IPS DF 6.9 (cell line): ENCODE measurements at regions not wholly inside any gene's neighbourhood (a gene's known extent, or its start where the extent isn't known, plus 50 kb on each side); places are given as distances from the start of the nearest gene placed in this dataset.
"Not testable (repeated sequence)": the region's sequence is repeated elsewhere in the genome, so short reads cannot be mapped to it uniquely, and the experiment has no call there.

Experiments
- DNase-seq: peaks from one replicate; pipeline ENCODE4 v3.0.0-alpha.2; 2013; ENCODE audit warnings: low read depth, low spot score
- H3K27ac ChIP-seq: one replicate; pipeline ENCODE4 v1.5.1; 2013; ENCODE audit warnings: low read length, control low read depth
- H3K27me3 ChIP-seq: 2 replicates; pipeline ENCODE4 v1.6.1; 2013; ENCODE audit warnings: mild to moderate bottlenecking, low read length; ENCODE audit not compliant: control insufficient read depth, insufficient read depth
- H3K36me3 ChIP-seq: 2 replicates; pipeline ENCODE4 v1.6.1; 2013; ENCODE audit warnings: low read length; ENCODE audit not compliant: control insufficient read depth, insufficient read depth
- H3K4me1 ChIP-seq: 2 replicates; pipeline ENCODE4 v1.6.1; 2013; ENCODE audit warnings: low read length; ENCODE audit not compliant: control insufficient read depth, insufficient read depth
- H3K4me3 ChIP-seq: 2 replicates; pipeline ENCODE4 v1.5.1; 2013; ENCODE audit warnings: mild to moderate bottlenecking, low read length
- H3K9me3 ChIP-seq: 2 replicates; pipeline ENCODE4 v1.6.1; 2013; ENCODE audit warnings: low read length, inconsistent platforms; ENCODE audit not compliant: control insufficient read depth, insufficient read depth
- WGBS: extraction: QIAGEN DNeasy Blood & Tissue Kit; methylation state at CpG from one replicate; pipeline ENCODE4 v1.1.7; 2013; ENCODE audit warnings: mixed read lengths, missing lambda C conversion rate; ENCODE audit not compliant: insufficient read length, insufficient coverage; 5-methylcytosine and 5-hydroxymethylcytosine counted together

GRCh38 chr2:155481141-155481540 is 782.6 kb downstream of the KCNJ3 start:
- Histone ChIP-seq H3K27me3 (no peaks in the 10 kb centered on the region), H3K36me3 (no peaks in the 10 kb centered on the region), H3K4me1 (no peaks in the 10 kb centered on the region)

GRCh38 chr2:155472018-155472417 is 773.5 kb downstream of the KCNJ3 start:
- not testable (repeated sequence) for H3K9me3 ChIP-seq, DNase-seq, H3K36me3 ChIP-seq, H3K4me3 ChIP-seq, H3K27me3 ChIP-seq, H3K27ac ChIP-seq, H3K4me1 ChIP-seq
- no CpG with 5 or more reads among the region's 14 CpGs for WGBS

More at GRCh38 chr2:155481141-155481540, 782.6 kb downstream of the KCNJ3 start:
- Histone ChIP-seq H3K9me3 (no peaks in the 10 kb centered on the region), H3K4me3 (no peak overlapping the region), H3K27ac (no peak overlapping the region)
- no peak for DNase-seq

GRCh38 chr2:155456222-155456621 is 757.7 kb downstream of the KCNJ3 start:
- H3K4me1 ChIP-seq = no peaks in the 10 kb centered on the region
- WGBS = no CpG with 5 or more reads among the region's 1 CpG

GRCh38 chr2:155442755-155443372 is 744.4 kb downstream of the KCNJ3 start:
- H3K4me3 ChIP-seq = no peak overlapping the region
- no peak overlapping the region for H3K27ac ChIP-seq
- no peaks in the 10 kb centered on the region for H3K9me3 ChIP-seq
- no peaks in the 10 kb centered on the region for H3K27me3 ChIP-seq
- no CpG with 5 or more reads among the region's 2 CpGs for WGBS
- H3K4me1 ChIP-seq = no peaks in the 10 kb centered on the region
- DNase-seq = no peak
- H3K36me3 ChIP-seq = no peaks in the 10 kb centered on the region

More at GRCh38 chr2:155456222-155456621, 757.7 kb downstream of the KCNJ3 start:
- no peak overlapping the region for H3K4me3 ChIP-seq
- no peaks in the 10 kb centered on the region for H3K36me3 ChIP-seq
- DNase-seq = no peak
- H3K9me3 ChIP-seq = no peaks in the 10 kb centered on the region
- no peaks in the 10 kb centered on the region for H3K27me3 ChIP-seq
- no peak overlapping the region for H3K27ac ChIP-seq

- no CpG with 5 or more reads among the region's 2 CpGs for WGBS
- H3K9me3 ChIP-seq = no peaks in the 10 kb centered on the region
- no peaks in the 10 kb centered on the region for H3K36me3 ChIP-seq
- H3K27me3 ChIP-seq = no peaks in the 10 kb centered on the region
- no peak for DNase-seq
- H3K4me3 ChIP-seq = no peak overlapping the region
- H3K4me1 ChIP-seq = no peaks in the 10 kb centered on the region
- no peak overlapping the region for H3K27ac ChIP-seq
Measured at GRCh38 chr2:155442088-155442487, 743.6 kb downstream of the KCNJ3 start.

- no CpG with 5 or more reads among the region's 9 CpGs for WGBS
Measured at GRCh38 chr2:155431004-155431507, 732.6 kb downstream of the KCNJ3 start.

GRCh38 chr2:155427470-155427869 is 729.0 kb downstream of the KCNJ3 start:
- no peaks in the 10 kb centered on the region for H3K9me3 ChIP-seq
- no peaks in the 10 kb centered on the region for H3K27me3 ChIP-seq
- no peak overlapping the region for H3K4me3 ChIP-seq
- H3K27ac ChIP-seq = no peak overlapping the region
- no peaks in the 10 kb centered on the region for H3K36me3 ChIP-seq
- DNase-seq = no peak
- WGBS = no CpG with 5 or more reads among the region's 1 CpG
- no peaks in the 10 kb centered on the region for H3K4me1 ChIP-seq

More at GRCh38 chr2:155431004-155431507, 732.6 kb downstream of the KCNJ3 start:
- Histone ChIP-seq H3K27me3 (no peaks in the 10 kb centered on the region), H3K27ac (no peak overlapping the region), H3K4me3 (no peak overlapping the region), H3K36me3 (no peaks in the 10 kb centered on the region), H3K9me3 (no peaks in the 10 kb centered on the region), H3K4me1 (no peaks in the 10 kb centered on the region)
- no peak for DNase-seq

- WGBS = no CpG with 5 or more reads among the region's 2 CpGs
- H3K4me1 ChIP-seq = no peaks in the 10 kb centered on the region
- no peak overlapping the region for H3K27ac ChIP-seq
- no peak overlapping the region for H3K4me3 ChIP-seq
- H3K27me3 ChIP-seq = no peaks in the 10 kb centered on the region
- no peak for DNase-seq
- H3K36me3 ChIP-seq = no peaks in the 10 kb centered on the region
- no peaks in the 10 kb centered on the region for H3K9me3 ChIP-seq
Measured at GRCh38 chr2:155424518-155424917, 726.0 kb downstream of the KCNJ3 start.

- Histone ChIP-seq H3K4me1 (no peaks in the 10 kb centered on the region), H3K27me3 (no peaks in the 10 kb centered on the region), H3K27ac (no peak overlapping the region), H3K36me3 (no peaks in the 10 kb centered on the region), H3K4me3 (no peak overlapping the region), H3K9me3 (no peaks in the 10 kb centered on the region)
- WGBS = no CpG with 5 or more reads among the region's 1 CpG
- no peak for DNase-seq
Measured at GRCh38 chr2:155418753-155419152, 720.3 kb downstream of the KCNJ3 start.

GRCh38 chr2:155412598-155412997 is 714.1 kb downstream of the KCNJ3 start:
- DNase-seq = no peak

GRCh38 chr2:155404433-155405002 is 706.0 kb downstream of the KCNJ3 start:
- H3K4me3 ChIP-seq = no peak overlapping the region
- H3K4me1 ChIP-seq = no peaks in the 10 kb centered on the region
- no peaks in the 10 kb centered on the region for H3K36me3 ChIP-seq
- WGBS = no CpG with 5 or more reads among the region's 3 CpGs
- H3K9me3 ChIP-seq = no peaks in the 10 kb centered on the region; the same call in 1 of the 2 replicates
- DNase-seq = no peak
- H3K27me3 ChIP-seq = no peaks in the 10 kb centered on the region
- no peak overlapping the region for H3K27ac ChIP-seq

More at GRCh38 chr2:155412598-155412997, 714.1 kb downstream of the KCNJ3 start:
- no peaks in the 10 kb centered on the region for H3K4me1 ChIP-seq
- H3K9me3 ChIP-seq = no peaks in the 10 kb centered on the region
- WGBS = no CpG with 5 or more reads among the region's 1 CpG
- H3K36me3 ChIP-seq = no peaks in the 10 kb centered on the region
- no peak overlapping the region for H3K27ac ChIP-seq
- no peaks in the 10 kb centered on the region for H3K27me3 ChIP-seq
- no peak overlapping the region for H3K4me3 ChIP-seq
